Mucosa of descending colon (tissue), 3 donors: ENCODE measurements at regions not wholly inside any gene's neighbourhood (a gene's known extent, or its start where the extent isn't known, plus 50 kb on each side); places are given as distances from the start of the nearest gene placed in this dataset.

ENCODE experiments used
- ATAC-seq: fragments of 200-7000 bp; cut with Tn5 transposase; one replicate; pipeline ENCODE4 v1.9.1; 2020; ENCODE audit warnings: mild to moderate bottlenecking, moderate library complexity
- DNase-seq, 3 donors: peaks; one replicate each; pipeline ENCODE4 v3.0.0-alpha.2; 2020
- H3K36me3 ChIP-seq: fragments of 200-600 bp; one replicate; pipeline ENCODE4 v1.8.0; 2021; ENCODE audit warnings: low read depth, mild to moderate bottlenecking
- H3K4me1 ChIP-seq: fragments of 200-600 bp; one replicate; pipeline ENCODE4 v1.8.0; 2021; ENCODE audit warnings: low read depth, mild to moderate bottlenecking
- H3K4me3 ChIP-seq: fragments of 200-600 bp; one replicate; pipeline ENCODE4 v1.8.0; 2021; ENCODE audit warnings: mild to moderate bottlenecking
- H3K9me3 ChIP-seq: fragments of 200-600 bp; one replicate; pipeline ENCODE4 v1.8.0; 2021; ENCODE audit warnings: mild to moderate bottlenecking
- CTCF ChIP-seq: fragments of 200-600 bp; IDR thresholded peaks from one replicate; pipeline ENCODE4 v1.8.0; 2022; ENCODE audit warnings: antibody characterized with exemption, mild to moderate bottlenecking
- intact Hi-C, 2 donors: fragments of 100-400 bp; cut with DNase I in 1 of 2; cut with micrococcal nuclease in 1 of 2; formaldehyde crosslinking; loops; one replicate each; pipeline versions ENCODE4 v1.11.0 to v1.11.1; 2022; cut with DNase I, micrococcal nuclease
- donor health status: DM: no; HTN: no; CAD: no; lungs with moderate emphysema.
- donor health status: DM: no; HTN: no; CAD: no.
- donor health status: DM: no; HTN: yes; CAD: no.

GRCh38 chr7:114155116-114156110 lies 236.6 kb upstream of the PPP1R3A start:
- no peaks in the 10 kb centered on the region for H3K9me3 ChIP-seq
- H3K36me3 ChIP-seq: no peaks in the 10 kb centered on the region
- no peaks in the 10 kb centered on the region for H3K4me1 ChIP-seq
- DNase-seq: no peak
- no peak for TF ChIP-seq CTCF
- no peak for ATAC-seq
- intact Hi-C loops: no loop called here
- no peak overlapping the region for H3K4me3 ChIP-seq

- Histone ChIP-seq H3K4me1 (no peaks in the 10 kb centered on the region), H3K36me3 (no peaks in the 10 kb centered on the region), H3K4me3 (no peak overlapping the region), H3K9me3 (no peaks in the 10 kb centered on the region)
- DNase-seq (no peak), ATAC-seq (no peak)
- intact Hi-C loops: no loop called here
- TF ChIP-seq CTCF: no peak
These were observed 234.9 kb upstream of the PPP1R3A start for GRCh38 chr7:114153700-114154099.

GRCh38 chr7:114152314-114152938 lies 233.6 kb upstream of the PPP1R3A start:
- Histone ChIP-seq H3K9me3 (no peaks in the 10 kb centered on the region), H3K4me3 (no peak overlapping the region), H3K36me3 (no peaks in the 10 kb centered on the region), H3K4me1 (no peaks in the 10 kb centered on the region)
- TF ChIP-seq CTCF: no peak
- intact Hi-C loops: no loop called here
- ATAC-seq (no peak), DNase-seq (no peak)

GRCh38 chr7:114151777-114152176 lies 233.0 kb upstream of the PPP1R3A start:
- no peak for ATAC-seq
- no peak for TF ChIP-seq CTCF
- DNase-seq: no peak
- Histone ChIP-seq H3K36me3 (no peaks in the 10 kb centered on the region), H3K9me3 (no peaks in the 10 kb centered on the region), H3K4me1 (no peaks in the 10 kb centered on the region), H3K4me3 (no peak overlapping the region)
- intact Hi-C loops: no loop called here

- H3K4me3 ChIP-seq: no peak overlapping the region
- DNase-seq (no peak), ATAC-seq (no peak)
These were observed 231.9 kb upstream of the PPP1R3A start for GRCh38 chr7:114150689-114151088.

More at GRCh38 chr7:114150689-114151088, 231.9 kb upstream of the PPP1R3A start:
- Histone ChIP-seq H3K36me3 (no peaks in the 10 kb centered on the region), H3K4me1 (no peaks in the 10 kb centered on the region), H3K9me3 (no peaks in the 10 kb centered on the region)
- intact Hi-C loops: no loop called here
- TF ChIP-seq CTCF: no peak
